ENCODE measurements at regions not wholly inside any gene's neighbourhood (a gene's known extent, or its start where the extent isn't known, plus 50 kb on each side); places are given as distances from the start of the nearest gene placed in this dataset.

DNA sequence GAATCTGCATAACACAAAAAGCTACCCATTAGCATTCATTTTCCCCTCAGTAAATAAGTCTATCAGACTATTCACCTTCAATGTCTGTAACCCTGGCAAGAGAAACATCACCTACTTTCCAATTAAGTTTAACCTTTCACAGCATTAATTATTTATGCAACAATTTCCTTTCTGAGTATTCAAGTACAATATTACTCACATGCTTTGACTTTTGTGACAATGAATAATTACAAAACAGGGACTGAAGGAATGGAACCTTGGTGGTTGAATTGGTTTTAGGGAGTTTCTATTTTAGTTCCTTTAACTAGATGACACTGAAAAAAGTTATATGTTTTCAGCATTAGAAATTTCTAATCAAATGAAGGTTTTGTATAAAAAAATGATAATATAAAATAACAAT lies 932.3 kb upstream of the EPHA5 start:
- TF ChIP-seq EP300 (IDR thresholded peaks at IDR 0.05), result no peak
- no peak for TF ChIP-seq POLR2AphosphoS5 (IDR thresholded peaks at IDR 0.05)
- no peak for TF ChIP-seq POLR2A (IDR thresholded peaks at IDR 0.05; ENCODE audit: low read depth)
- TF ChIP-seq, protein P1, sequence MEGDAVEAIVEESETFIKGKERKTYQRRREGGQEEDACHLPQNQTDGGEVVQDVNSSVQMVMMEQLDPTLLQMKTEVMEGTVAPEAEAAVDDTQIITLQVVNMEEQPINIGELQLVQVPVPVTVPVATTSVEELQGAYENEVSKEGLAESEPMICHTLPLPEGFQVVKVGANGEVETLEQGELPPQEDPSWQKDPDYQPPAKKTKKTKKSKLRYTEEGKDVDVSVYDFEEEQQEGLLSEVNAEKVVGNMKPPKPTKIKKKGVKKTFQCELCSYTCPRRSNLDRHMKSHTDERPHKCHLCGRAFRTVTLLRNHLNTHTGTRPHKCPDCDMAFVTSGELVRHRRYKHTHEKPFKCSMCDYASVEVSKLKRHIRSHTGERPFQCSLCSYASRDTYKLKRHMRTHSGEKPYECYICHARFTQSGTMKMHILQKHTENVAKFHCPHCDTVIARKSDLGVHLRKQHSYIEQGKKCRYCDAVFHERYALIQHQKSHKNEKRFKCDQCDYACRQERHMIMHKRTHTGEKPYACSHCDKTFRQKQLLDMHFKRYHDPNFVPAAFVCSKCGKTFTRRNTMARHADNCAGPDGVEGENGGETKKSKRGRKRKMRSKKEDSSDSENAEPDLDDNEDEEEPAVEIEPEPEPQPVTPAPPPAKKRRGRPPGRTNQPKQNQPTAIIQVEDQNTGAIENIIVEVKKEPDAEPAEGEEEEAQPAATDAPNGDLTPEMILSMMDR (IDR thresholded peaks at IDR 0.05), result no peak
- H3K4me3 ChIP-seq, result no peak overlapping the region
- no peaks in the 10 kb centered on the region for H3K36me3 ChIP-seq
- no peaks in the 10 kb centered on the region for H3K27me3 ChIP-seq
- no peaks in the 10 kb centered on the region for H3K4me1 ChIP-seq
- DNase-seq (ENCODE audit: extremely low spot score), result no peak
- intact Hi-C loops (cut with DNase I), result no loop called here
- no peak overlapping the region for H3K27ac ChIP-seq (replicated peaks in 1 of 4)
- no peaks in the 10 kb centered on the region for H3K9me3 ChIP-seq

DNA sequence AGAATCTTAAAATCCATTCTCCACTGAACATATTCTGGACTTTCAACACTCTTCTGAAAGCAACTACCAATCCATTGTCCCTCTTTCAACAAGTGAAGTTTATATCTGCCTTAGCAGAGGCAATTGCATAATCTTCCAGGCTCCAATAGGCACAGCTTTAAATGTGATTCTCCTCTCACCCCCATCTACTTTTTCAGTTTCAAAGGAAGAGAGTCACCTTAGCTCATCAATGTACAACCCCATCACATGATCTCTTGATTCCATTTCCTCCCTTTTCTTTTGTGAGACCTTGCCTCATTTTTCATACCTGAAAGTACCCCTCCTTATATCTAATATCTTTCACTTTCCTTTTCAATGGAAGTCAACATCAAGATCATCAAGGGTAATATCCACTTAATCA lies 921.7 kb upstream of the EPHA5 start:
- intact Hi-C loops (cut with DNase I), result no loop called here

DNA sequence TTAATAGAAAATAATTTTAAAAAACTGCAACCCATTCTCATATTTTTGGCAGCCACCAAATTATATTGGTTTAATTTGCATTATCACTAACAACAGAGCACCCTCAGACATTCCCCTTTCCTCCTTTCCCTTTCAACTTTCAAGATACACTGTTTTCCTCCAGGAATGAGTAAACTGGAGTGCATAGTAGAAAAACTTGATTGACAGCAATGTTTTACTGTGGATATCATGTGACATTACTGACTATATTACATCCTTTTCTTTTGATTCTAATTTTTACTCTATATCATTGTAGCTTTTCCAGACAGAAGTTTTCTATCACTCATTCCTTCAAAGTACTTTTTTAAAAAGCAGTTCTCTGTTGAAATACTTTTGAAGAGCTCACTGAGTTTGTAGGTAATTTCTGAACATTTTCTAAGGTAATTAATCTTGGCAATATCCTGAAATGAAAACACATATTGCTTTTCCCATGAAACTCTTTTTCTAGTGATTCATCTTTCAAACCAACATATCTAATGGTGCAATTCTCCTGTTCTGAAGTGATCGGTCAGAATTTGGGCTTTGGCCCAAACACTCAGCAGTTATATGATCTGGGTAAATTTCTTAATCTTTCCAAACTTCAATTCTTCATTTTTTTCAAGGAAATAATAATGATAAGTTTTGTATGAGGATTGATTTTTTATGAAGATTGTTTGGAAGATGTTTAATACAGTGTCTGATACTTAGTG lies 920.4 kb upstream of the EPHA5 start:
- no peak for DNase-seq (ENCODE audit: extremely low spot score)
- 87% methylated on average over 1 of the region's 1 CpG for WGBS
- Histone ChIP-seq H3K4me3 (no peak overlapping the region), H3K9me3 (no peaks in the 10 kb centered on the region), H3K27me3 (no peaks in the 10 kb centered on the region), H3K27ac (replicated peaks in 1 of 4) (no peak overlapping the region), H3K4me1 (no peaks in the 10 kb centered on the region), H3K36me3 (no peaks in the 10 kb centered on the region)
- TF ChIP-seq POLR2AphosphoS5 (IDR thresholded peaks at IDR 0.05), result no peak
- TF ChIP-seq EP300 (IDR thresholded peaks at IDR 0.05), result no peak
- TF ChIP-seq POLR2A (IDR thresholded peaks at IDR 0.05; ENCODE audit: low read depth), result no peak
- TF ChIP-seq, protein P1 (IDR thresholded peaks at IDR 0.05), result no peak
- intact Hi-C loops (cut with DNase I), result no loop called here

More for the DNA sequence above, 921.7 kb upstream of the EPHA5 start:
- H3K36me3 ChIP-seq, result no peaks in the 10 kb centered on the region
- no peaks in the 10 kb centered on the region for H3K9me3 ChIP-seq
- H3K27ac ChIP-seq (replicated peaks in 1 of 4), result no peak overlapping the region
- DNase-seq (ENCODE audit: extremely low spot score), result no peak
- H3K4me1 ChIP-seq, result no peaks in the 10 kb centered on the region
- H3K4me3 ChIP-seq, result no peak overlapping the region
- H3K27me3 ChIP-seq, result no peaks in the 10 kb centered on the region
- TF ChIP-seq POLR2A (IDR thresholded peaks at IDR 0.05; ENCODE audit: low read depth) (no peak), EP300 (IDR thresholded peaks at IDR 0.05) (no peak), POLR2AphosphoS5 (IDR thresholded peaks at IDR 0.05) (no peak)
- TF ChIP-seq, protein P1 (IDR thresholded peaks at IDR 0.05), result no peak

DNA sequence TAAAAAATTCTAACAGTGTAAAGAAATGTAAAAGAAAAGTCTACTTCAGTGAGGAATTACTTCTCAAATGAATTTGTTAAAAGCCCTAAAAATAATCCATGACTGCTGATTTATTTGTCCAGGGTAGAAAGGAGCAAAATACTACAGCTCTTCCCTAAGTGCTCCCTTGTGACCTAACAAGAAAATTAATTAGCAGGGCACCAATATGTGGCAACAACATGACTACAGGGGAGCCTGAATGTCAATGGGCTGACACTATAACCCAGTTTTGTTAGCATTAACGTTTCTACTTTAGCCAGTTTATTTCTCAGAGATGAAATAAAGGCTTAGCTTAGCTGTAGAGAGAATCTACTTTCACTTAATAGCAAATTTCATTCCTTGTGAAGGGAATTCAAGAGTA lies 918.9 kb upstream of the EPHA5 start:
- Histone ChIP-seq H3K4me3 (no peak overlapping the region), H3K36me3 (no peaks in the 10 kb centered on the region), H3K27me3 (no peaks in the 10 kb centered on the region), H3K9me3 (no peaks in the 10 kb centered on the region), H3K4me1 (no peaks in the 10 kb centered on the region), H3K27ac (replicated peaks in 1 of 4) (no peak overlapping the region)
- TF ChIP-seq POLR2A (IDR thresholded peaks at IDR 0.05; ENCODE audit: low read depth) (no peak), POLR2AphosphoS5 (IDR thresholded peaks at IDR 0.05) (no peak), EP300 (IDR thresholded peaks at IDR 0.05) (no peak)
- TF ChIP-seq, protein P1 (IDR thresholded peaks at IDR 0.05), result no peak
- intact Hi-C loops (cut with DNase I), result no loop called here
- DNase-seq (ENCODE audit: extremely low spot score), result no peak
- WGBS, result 45% methylated on average over 1 of the region's 1 CpG

DNA sequence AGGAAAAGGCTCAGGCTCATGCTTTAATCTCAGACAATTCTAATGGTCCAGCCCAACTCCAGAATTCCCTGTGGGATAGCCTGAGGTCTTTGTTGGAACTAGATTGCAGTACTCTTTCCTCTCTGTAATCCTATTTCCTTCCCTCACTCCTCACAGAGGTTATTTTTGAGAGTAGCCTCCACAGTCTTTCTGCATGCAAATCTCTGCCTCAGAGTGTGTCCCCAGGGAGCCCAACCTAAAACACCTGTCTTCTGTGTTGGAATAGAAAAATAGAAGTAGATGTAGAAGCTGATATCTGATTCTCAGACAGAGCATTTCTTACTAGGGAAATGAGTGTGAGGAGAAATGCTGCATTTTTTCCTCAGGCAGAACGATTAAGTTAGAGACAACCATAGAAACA lies 915.5 kb upstream of the EPHA5 start:
- no peak overlapping the region for H3K4me3 ChIP-seq
- H3K4me1 ChIP-seq, result no peaks in the 10 kb centered on the region
- H3K9me3 ChIP-seq, result no peaks in the 10 kb centered on the region
- no peaks in the 10 kb centered on the region for H3K36me3 ChIP-seq
- H3K27ac ChIP-seq (replicated peaks in 1 of 4), result no peak overlapping the region
- TF ChIP-seq POLR2A (IDR thresholded peaks at IDR 0.05; ENCODE audit: low read depth) (no peak), POLR2AphosphoS5 (IDR thresholded peaks at IDR 0.05) (no peak), EP300 (IDR thresholded peaks at IDR 0.05) (no peak)
- TF ChIP-seq, protein P1 (IDR thresholded peaks at IDR 0.05), result no peak
- no peak for DNase-seq (ENCODE audit: extremely low spot score)
- 70% methylated on average over 1 of the region's 1 CpG for WGBS
- intact Hi-C loops (cut with DNase I), result no loop called here
- no peaks in the 10 kb centered on the region for H3K27me3 ChIP-seq

All from esophagus muscularis mucosa (tissue), 4 donors.